T-helper 1 cell treated with Interleukin-12 subunit alpha and Interleukin-12 subunit beta and Interleukin-4 antibody, amounts not matched to agents 30 ng/mL and 1 ng/mL, for 36 hours (primary cell): ENCODE measurements at regions not wholly inside any gene's neighbourhood (a gene's known extent, or its start where the extent isn't known, plus 50 kb on each side); places are given as distances from the start of the nearest gene placed in this dataset.

Source experiments
- intact Hi-C: fragments of 100-400 bp; cut with micrococcal nuclease; formaldehyde crosslinking; loops from one replicate; pipeline ENCODE4 v1.15.1; 2024

DNA sequence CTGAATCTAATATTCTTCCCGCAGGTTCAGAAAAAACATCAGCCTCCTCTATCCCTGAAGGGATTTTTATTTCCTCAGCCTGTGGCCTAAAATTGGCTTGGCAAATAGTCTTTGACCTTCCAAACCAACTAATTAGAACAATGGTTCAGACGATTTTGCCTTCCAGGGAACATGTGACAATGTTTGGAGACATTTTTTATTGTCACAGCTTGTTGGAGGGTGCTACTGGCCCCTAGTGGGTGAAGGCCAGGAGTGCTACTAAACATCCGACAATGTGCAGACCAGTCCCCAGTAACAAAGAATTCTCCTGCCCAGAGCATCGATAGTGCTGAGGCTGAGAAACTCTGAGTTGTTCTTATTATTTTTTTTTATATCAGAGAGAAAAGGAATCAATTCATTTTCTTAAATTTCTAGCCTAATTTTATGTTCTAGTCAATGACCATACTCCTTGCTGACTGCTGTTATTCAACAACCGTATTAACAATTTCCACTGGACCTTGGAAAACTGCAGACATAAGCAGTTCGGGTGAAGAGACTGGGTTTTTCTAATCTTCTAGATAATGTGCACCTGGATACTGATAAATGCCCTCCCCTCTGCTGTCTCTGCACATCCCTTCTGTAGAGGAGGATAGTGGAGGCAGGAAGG, 280.7 kb downstream of the LMX1A start:
- intact Hi-C loops: no loop called here

DNA sequence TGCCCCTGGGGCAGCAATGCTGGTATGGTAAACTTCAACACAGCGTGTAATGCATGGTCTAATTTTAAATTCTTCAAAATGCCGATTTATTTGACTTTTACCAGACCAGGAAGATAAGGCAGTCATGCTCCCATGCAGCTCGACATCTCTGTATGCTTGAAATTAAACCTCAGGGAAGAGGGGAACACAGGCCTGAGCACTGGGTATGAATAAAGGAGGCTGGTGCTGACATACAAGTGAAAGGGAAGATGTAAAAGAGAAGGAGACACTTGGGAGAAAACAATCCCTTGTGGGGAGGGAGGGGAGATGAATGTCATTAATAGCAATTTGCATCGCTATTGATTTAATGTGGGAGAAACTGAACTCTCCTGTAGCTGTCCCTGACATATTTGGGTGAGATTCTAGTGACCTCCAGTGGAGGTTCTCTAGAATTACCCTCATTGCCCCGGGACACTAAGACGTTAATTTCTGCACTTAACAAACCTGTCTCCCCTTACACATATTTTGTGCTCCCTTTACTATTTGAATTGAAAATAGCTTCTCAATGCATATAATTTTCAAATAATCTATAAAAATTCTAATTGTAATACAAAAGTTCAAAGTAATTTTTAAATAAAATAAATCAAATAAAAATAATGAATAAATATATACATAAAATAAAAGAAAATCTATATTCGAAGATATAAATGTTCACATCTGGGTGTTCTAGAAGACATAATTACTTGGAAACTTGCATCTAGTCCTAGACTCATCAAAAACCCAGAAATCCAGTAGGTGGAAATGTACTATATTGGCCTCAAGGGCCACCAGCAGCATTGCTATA, 283.1 kb downstream of the LMX1A start:
- intact Hi-C loops: loop anchor here (1.0 to 2.0 kb wide), 4 partner anchors 286 to 1715 kb away; no protein-coding TSS in a partner anchor

DNA sequence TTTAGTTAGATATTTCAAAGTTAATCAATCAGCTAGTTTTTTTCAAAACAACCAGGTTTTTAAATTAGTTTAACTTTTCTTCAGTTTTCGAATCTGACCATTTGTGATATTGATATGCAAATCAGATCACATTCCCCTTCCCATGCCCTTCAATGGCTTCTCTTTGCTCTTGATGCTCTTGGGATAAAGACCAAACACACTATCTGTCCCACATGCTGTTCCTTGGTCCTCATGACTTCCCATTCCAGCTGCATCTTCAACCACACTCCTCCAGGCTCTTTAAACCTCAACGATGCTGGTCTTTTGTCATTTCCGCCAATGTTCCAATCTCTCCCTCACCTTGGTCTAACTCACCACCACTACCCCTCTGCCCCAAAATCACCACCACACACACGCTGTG, 285.8 kb downstream of the LMX1A start:
- intact Hi-C loops: no loop called here

DNA sequence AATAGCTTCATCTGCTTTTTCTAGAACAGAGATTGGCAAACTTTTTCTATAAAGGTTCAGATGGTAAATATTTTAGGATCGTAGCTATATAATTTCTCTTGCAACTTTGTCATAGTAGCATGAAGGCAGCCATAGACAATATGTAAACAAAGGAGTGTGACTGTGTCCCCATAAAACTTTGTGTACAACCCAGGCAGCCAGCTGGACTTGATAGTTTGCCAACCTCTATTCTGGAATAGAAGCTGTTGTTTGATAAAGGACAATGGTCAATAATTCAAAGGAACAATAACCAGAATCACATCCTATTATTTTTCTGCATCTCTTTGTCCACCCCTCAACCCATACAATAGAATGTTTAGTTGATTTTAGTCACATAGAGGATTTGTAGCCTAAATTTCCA, 286.7 kb downstream of the LMX1A start:
- intact Hi-C loops: no loop called here

DNA sequence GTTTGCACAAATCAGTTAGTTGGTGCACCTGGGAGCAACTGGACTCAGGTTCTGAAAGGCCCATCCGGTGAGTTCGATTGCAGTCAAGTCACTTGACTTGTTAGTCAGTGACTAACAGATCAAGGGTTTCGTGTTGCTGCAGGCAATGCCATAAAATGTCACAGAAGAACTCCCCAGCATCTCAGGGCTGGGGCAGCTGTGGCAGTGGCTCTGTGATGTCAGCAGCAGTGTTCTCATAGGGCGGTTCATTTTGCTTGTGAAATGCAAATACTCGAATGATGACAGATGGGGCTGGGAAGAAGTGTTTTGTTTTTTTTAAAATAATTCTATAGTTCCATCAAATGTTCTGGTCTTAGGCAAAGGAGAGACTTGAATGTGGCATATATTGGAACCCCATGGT, 287.8 kb downstream of the LMX1A start:
- intact Hi-C loops: no loop called here

DNA sequence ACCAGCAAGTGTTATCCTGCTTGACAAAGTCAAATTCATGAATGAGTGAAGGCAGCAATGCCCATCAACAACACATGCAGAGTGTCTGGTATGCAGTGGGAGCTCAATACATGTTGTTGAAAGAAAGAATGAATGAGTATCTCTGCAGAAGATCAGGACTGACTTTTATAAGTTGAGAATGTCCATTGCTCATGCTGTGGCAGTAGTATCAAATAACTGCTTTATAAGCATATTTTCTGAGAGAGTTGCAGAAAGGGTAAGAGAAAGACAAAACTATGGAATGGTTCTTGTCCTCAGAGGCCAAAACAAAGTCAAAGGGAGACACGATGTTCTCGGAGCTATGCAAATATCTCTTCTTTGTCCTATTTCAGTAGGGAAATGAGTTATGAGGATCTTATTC, 288.7 kb downstream of the LMX1A start:
- intact Hi-C loops: no loop called here

DNA sequence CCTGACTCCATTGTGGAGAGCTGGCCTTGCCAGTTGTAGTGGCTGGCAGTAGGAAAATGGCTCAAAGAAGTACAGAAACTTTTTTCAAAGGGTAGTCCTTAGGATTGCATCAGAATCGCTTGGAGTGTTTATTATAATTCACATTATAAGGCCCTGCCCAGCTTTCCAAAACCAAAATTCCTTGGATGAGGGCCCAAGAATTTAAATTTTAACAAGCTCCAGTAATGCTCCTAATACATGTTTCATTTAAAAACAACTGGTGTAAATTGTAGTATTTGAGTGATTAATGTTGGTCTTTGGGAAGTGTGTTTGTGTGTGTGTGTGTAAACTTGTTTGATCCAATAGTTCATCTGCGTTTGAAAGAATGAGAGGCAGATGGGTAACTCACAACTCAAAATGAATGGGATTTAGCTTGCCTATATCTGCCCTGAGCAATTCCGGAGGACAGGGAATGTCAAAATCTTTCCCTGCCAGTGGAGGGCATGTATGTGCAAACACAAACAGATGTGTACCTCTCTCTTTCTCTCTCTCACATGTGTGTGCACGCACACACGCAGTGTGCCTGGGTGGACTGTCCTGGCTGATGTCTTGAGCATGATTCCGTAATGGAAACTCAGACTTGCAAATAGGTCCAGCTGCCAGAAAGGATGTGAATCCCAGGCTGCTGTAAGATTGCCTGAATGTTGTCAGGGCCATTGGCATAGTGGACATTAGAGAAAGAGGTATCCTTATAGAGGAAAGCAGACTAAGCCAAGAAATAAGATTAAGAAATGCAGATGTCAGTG, 293.1 kb downstream of the LMX1A start:
- intact Hi-C loops: no loop called here

DNA sequence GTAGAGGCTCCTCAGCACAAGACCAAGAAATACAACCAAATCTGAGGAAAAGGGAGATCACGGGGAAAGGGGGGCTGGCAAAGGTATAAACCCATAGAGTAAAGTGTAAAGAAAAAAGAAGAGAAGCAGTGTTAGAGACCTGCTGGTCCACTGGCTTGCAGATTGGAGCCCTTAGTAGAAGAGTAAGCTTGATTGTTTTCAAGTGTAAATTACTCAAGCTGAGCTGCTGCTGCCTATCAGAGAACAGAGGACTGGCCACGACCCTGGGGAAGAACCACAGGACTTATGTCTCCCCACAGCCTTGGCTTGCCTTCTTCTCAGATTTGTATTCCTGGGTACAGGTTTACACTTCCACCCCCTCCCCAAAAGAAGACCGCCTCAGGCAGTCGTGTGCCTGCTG, 294.2 kb downstream of the LMX1A start:
- intact Hi-C loops: no loop called here

DNA sequence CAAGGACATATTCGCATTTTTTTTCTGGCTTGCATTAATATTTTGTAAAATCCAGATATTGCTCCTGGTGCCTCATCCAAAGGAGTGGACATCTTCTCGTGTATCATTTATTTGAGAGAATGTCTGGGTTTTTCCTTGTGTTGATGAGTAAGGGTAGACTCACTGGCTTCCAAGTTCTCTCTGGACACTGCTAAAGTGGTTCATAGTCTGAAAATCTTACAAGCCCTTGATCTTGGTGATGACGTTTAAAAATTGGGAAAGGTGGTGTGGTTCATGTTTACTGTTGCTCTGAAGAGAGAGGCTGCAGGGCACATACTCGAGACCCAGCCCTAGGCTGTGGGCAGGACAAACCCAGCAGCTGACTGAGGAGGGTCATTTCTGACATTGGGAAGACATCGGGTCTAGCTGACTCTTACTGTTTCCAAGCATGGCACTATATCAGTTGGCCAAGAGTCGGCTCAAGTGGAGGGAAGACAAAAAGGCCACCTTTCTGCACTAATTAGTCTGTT, 296.2 kb downstream of the LMX1A start:
- intact Hi-C loops: no loop called here

DNA sequence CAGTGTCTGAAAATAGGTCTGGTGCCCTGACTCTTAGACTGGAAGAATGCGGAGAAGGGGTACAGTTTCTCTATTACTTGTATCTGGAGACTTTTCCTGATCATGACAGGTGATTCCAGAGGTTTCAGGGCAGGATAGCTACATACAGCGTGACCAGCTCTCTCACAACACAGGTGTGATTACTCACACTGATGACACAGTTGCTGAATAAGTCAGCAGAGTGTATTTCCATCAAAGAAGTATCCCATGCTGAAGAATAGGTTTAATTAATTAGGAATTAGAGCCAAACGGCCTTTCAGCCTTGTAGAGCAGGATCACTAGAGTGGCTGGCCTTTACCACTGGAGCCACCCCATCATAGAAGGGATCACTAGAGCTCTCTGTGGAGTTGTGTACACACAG, 298.6 kb downstream of the LMX1A start:
- intact Hi-C loops: no loop called here

DNA sequence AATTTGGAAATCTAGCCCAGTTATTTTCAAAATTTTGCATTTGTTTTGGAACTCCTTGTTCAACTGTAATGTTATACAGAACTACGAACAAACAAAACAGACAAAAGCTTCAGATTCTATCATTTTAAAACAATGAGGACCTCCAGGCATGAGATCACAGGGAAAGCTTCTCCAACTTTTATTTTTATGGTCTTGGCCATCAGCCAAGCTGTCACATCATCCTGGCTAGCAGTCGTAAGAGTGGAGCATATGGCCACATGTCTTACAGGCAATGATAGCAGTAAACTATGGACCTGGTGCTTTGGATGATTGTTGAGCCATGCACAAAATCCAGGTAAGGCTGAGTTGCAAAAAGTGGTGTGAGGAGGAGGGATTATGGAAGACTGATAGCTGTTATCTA, 299.6 kb downstream of the LMX1A start:
- intact Hi-C loops: no loop called here

DNA sequence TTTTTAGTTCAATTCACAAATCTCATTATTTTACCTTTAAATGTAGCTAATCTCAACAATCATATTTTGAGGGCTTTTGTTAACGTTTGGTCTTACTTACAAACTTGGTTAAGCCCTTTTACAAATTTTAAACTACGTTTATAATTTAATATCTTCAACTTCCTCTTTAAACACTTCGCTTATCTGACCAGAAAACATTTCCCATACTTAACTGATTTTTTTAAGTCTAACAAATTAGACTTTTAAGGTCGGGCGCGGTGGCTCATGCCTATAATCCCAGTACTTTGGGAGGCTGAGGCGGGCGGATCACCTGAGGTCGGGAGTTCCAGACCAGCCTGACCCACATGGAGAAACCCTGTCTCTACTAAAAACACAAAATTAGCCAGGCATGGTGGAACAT, 300.9 kb downstream of the LMX1A start:
- intact Hi-C loops: no loop called here

DNA sequence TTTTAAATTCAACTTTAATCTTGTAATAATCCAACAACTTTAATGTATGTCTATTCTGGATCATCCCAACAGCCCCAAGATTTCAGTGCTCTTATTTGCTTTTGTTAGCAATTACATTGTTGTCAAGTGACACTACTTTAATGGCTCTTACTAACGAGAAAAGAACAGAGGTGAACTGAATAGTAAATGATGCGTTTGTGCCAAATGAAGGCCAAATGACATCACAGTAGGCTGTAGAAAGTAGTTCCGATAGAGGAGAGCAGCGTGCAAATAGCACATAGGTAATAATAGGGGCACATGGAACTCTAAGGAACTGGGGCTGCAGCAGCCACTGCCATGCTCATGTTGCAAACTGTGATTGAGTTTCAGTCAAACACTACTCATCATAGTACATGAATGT, 301.9 kb downstream of the LMX1A start:
- intact Hi-C loops: no loop called here

DNA sequence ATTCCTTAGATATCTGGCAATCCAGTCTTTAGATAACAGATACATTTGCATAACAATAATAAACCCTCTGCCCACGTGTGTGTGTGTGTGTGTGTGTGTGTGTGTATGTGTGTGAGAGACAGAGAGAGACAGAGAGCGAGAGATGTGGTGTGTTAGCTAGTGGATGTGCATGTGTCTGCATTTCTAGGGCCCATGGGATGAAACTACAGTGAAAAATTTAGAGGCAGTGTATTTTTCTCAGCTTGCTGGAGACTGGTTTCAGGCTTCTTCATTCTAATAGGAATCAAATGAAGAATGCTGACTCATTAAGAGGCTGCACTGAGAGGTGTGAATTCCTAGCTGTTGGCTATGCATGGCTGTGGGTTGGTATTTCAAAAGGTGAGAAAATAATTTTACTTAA, 303.2 kb downstream of the LMX1A start:
- intact Hi-C loops: no loop called here

DNA sequence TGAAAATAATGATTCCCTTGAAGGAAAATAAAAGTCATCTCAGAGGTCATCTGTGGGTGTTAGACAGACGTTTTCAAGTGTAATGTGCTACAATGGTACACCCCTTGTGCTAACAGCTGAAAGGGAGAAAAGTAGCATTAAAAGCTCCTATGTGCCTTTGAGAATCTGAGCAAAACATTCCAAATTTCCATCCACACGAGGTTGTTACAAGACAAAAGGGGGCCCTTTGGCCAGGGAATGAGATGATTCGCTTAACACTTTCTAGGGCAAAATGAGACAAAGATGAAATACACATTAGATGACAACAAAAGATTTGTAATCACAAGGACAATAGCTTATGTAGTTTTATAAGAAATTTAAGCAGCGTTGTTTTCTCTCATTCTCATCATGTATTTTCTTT, 303.6 kb downstream of the LMX1A start:
- intact Hi-C loops: no loop called here

DNA sequence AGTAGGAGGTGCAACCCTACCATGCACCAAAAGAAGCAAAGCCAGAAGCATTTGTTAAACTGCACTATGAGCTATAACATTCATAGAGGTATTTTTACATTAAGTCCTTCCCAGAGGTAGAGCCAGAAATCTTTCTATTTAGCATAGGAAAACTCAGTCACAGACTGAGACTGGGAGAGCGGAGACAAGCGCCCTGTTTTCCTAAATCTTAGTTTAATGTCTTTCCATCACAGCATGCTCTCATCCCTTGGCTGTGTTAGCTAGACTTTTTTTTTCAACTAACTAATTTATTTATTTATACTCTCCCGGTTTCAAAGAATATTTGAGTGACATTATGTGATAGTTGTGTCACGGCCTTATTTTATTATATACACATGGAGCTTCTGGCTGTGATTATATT, 304.1 kb downstream of the LMX1A start:
- intact Hi-C loops: no loop called here

DNA sequence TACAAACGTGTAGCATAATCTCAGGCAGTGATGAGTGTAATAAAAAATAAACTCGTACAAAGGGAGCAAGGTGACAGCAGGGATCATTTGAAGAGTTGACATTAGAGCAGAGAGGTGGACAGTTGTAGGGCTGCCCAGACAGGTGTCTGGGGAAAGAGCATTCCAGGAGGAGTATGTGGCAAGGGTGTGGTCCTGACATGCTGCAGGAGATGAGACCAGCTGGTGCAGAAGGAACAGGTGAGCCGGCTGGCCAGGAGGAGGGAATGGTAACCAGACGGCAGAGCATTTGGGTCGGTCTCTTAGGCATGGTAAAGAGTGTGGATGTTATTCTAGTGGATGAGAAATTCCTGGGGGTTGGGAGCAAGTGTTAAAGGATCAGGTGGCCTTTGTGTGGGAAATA, 306.3 kb downstream of the LMX1A start:
- intact Hi-C loops: no loop called here

DNA sequence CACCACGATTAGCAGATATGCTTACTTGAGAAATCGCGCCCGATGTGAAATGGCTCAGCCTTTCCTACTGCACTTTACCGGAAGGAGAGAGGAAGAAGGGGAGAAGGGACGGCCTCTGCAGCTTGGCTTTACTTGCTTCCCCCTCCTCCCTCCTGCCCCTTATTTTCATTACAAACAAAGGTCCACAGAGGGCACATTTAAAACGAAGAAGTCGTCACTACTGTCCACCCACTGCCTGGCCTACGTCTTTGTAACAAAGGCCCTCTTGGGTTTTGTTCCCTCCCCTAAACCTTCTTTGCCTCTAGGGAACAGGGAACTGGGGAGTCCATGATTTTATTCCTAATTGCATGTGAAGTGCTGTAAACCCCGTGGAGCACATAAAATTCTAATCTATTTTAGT, 308.5 kb downstream of the LMX1A start:
- intact Hi-C loops: no loop called here

DNA sequence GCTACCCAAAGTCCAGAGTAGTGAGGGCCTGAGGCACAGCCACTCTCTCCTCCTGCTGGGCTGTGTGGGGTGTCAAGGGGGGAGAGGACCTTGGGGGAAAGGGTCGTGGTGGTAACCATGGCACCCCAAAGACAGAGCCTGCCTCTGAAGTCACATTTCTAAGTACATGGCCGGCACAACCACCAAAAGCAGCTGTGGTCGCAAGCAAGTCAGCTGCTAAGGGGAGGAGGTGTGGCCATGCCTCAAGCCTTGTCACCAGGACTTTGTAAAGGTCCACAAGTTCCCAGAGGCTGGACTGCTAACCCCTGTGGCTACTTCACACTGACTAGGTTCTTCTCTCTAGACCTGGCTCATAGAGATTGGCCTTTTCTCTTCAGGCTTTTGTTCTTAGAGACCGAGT, 310.6 kb downstream of the LMX1A start:
- intact Hi-C loops: no loop called here

DNA sequence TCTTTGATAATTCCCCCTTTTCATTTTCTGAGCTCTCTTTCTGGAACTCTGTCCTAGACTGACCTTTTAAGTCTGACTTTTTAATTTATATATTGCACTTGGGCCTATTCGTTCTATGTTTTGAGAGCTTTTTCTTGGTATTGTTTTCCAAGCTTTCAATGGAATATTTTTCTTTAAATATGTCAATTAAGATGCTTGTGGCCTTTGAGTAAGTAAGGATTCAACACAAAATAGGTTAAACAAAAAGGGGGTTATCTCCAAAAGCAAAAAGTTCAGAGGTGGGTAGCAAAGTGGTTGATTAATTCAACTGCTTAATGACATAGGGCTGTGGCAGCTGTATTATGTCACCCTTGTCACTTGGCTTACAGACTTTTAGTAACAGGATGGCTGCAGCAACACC, 315.9 kb downstream of the LMX1A start:
- intact Hi-C loops: no loop called here

DNA sequence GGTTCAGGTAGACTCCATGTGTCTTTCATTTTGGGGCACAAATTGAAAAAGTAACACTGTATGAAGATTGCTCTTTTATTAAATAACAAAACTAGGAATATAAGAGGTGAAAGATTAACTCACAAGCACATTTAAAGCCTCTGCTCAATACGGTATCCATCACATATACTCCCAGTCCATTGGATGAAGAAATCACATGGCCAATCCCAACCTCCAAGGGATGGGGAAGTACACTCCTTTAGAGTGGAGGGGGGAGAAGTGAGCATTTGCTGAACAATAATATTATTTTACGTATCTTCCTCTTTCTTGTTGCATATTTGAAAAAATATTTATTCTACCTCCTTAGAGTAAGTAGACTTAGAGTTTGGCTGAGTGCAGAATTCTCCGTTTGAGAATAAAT, 316.5 kb downstream of the LMX1A start:
- intact Hi-C loops: no loop called here

DNA sequence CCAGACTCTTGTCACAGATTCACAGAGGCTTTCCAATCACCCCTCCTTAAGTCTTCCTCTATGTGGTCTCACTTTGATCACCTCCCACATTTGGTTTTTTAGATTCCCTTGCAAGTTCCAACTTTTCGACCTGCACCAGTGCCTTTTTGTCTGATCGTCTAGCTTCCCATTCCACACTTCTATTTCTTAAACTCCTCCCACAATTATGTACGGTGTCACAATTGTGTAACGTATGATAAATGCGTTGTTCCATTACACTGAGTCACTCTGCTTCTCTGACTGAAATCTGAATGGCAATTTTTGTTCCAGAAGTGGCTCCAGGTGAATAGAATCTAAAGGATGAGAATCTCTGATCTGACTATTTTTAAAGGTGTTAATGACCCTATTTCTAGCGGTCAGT, 320.1 kb downstream of the LMX1A start:
- intact Hi-C loops: no loop called here
